ENCODE measurements at regions not wholly inside any gene's neighbourhood (a gene's known extent, or its start where the extent isn't known, plus 50 kb on each side); places are given as distances from the start of the nearest gene placed in this dataset.

DNA sequence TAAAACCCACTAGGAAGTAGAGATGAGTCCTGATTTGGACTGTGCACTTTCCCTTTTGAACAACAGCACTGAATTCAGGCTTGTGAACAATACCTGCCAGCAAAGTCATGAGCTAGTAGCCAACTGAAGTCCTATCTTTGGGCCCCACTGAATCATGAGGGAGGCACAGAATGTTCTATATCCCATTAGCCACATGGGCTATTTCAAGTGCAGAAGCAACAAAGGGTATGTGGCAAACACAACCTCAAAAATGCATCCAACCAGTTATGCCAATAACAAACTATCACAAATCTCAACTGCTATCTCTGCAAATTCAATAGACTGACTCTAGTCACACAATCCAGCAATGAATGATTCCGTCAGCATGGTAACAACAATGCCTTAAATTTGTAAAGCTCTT, 276.0 kb downstream of the MRPL39 start:
- TF ChIP-seq, protein P1, sequence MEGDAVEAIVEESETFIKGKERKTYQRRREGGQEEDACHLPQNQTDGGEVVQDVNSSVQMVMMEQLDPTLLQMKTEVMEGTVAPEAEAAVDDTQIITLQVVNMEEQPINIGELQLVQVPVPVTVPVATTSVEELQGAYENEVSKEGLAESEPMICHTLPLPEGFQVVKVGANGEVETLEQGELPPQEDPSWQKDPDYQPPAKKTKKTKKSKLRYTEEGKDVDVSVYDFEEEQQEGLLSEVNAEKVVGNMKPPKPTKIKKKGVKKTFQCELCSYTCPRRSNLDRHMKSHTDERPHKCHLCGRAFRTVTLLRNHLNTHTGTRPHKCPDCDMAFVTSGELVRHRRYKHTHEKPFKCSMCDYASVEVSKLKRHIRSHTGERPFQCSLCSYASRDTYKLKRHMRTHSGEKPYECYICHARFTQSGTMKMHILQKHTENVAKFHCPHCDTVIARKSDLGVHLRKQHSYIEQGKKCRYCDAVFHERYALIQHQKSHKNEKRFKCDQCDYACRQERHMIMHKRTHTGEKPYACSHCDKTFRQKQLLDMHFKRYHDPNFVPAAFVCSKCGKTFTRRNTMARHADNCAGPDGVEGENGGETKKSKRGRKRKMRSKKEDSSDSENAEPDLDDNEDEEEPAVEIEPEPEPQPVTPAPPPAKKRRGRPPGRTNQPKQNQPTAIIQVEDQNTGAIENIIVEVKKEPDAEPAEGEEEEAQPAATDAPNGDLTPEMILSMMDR (IDR thresholded peaks at IDR 0.05) = no peak
- intact Hi-C loops (cut with DNase I) = no loop called here
- ATAC-seq (no peak), DNase-seq (no peak)
- no peaks in the 10 kb centered on the region for H3K36me3 ChIP-seq
- no peak overlapping the region for H3K4me3 ChIP-seq
- H3K4me1 ChIP-seq = no peaks in the 10 kb centered on the region
- H3K9me3 ChIP-seq = no peaks in the 10 kb centered on the region
- H3K27me3 ChIP-seq (ENCODE audit: low read depth) = no peaks in the 10 kb centered on the region
- H3K27ac ChIP-seq = no peak overlapping the region

DNA sequence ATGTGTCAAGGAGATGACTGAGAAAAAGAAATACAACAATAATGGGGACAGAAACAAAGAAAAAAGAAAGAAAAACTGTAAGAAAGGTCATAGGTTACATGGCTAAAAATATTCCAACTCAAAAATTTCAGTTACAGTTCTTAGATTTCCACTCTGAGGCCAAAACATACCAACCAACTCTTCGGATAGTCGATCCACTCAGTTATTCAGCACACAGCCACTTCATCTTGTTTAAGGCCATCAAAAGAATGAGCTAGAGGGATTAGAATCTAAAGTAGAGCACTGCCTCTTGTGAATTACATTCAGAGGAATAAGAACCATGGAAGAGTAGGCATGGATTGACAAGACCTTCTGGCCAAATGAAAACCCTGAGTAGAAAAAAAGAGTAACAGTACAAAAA, 277.0 kb downstream of the MRPL39 start:
- intact Hi-C loops (cut with DNase I) = no loop called here
- H3K4me3 ChIP-seq = no peak overlapping the region
- DNase-seq = no peak
- no peak overlapping the region for H3K27ac ChIP-seq
- no peak for ATAC-seq
- TF ChIP-seq, protein P1 (IDR thresholded peaks at IDR 0.05) = no peak
- no peaks in the 10 kb centered on the region for H3K27me3 ChIP-seq (ENCODE audit: low read depth)
- no peaks in the 10 kb centered on the region for H3K36me3 ChIP-seq
- H3K9me3 ChIP-seq = no peaks in the 10 kb centered on the region
- no peaks in the 10 kb centered on the region for H3K4me1 ChIP-seq

DNA sequence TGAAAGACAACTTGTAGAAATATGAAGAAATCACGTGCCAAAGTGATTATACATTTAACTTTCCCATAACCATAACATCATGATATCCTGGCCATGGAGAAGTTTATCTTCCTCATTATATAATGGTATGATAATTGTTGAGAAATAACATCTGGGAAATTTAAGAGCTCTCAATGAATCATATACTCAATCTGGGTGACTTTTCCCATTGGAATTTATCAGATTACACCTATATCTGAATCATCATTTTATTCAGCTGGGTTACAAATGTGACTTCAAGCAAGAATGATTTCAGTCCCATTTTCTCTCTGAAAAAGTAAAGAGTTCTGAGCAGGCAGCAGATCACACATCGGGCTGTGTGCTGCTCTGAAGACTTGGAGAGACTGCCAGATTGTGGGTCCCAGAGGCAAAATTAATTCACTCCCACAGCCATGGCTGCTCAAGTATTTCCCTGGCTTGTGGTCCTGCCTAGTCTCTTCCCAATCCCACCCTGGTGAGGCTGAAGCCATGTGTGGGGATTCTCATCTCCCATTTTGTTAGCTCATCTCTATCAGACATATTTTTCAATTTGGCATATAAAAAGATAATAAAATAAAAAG, 278.0 kb downstream of the MRPL39 start:
- H3K4me3 ChIP-seq = no peak overlapping the region
- intact Hi-C loops (cut with DNase I) = no loop called here
- no peaks in the 10 kb centered on the region for H3K4me1 ChIP-seq
- no peaks in the 10 kb centered on the region for H3K9me3 ChIP-seq
- H3K27me3 ChIP-seq (ENCODE audit: low read depth) = no peaks in the 10 kb centered on the region
- H3K27ac ChIP-seq = no peak overlapping the region
- TF ChIP-seq, protein P1 (IDR thresholded peaks at IDR 0.05) = no peak
- no peak for DNase-seq
- no peaks in the 10 kb centered on the region for H3K36me3 ChIP-seq
- ATAC-seq = no peak

DNA sequence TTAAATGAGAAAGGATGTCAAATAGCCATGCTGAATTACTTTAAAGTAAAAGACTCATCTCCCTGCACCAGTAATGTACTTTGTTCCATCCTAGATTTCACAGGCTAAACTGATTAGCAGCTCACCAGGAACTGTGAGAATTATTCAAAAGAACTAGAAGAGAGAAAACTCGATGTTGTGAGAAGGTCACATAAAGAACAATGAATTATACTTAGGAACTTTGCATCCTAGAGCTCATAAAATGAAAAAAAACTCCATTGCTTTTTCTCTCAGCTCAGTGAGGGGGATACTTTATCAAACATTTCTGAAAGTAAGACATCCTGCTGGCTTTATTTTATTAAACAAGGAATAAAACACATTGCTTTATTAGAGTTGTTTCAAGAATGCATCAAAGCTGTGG, 278.5 kb downstream of the MRPL39 start:
- ATAC-seq = no peak
- no peak for DNase-seq
- Histone ChIP-seq H3K4me1 (no peaks in the 10 kb centered on the region), H3K27ac (no peak overlapping the region), H3K27me3 (ENCODE audit: low read depth) (no peaks in the 10 kb centered on the region), H3K36me3 (no peaks in the 10 kb centered on the region), H3K9me3 (no peaks in the 10 kb centered on the region), H3K4me3 (no peak overlapping the region)
- intact Hi-C loops (cut with DNase I) = no loop called here
- TF ChIP-seq, protein P1 (IDR thresholded peaks at IDR 0.05) = no peak

DNA sequence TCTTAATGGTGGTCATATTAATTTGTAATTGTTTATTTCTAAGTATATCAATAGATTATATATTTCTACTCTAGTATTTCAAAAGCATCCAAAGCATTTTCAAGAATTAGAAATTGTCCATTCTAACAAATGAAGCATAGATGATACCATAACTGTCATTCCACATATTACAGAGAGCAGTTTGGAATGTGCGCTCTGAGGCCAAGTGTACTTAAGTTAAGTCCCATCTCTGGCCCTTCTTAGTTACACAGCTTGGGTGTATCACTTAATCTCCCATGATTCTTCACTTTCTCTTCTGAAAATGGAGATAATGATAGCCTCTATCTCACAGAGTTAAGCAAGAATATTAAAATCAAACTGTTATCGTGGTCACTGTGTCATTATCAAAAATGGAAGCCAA, 281.1 kb downstream of the MRPL39 start:
- H3K9me3 ChIP-seq = no peaks in the 10 kb centered on the region
- intact Hi-C loops (cut with DNase I) = no loop called here
- H3K4me3 ChIP-seq = no peak overlapping the region
- DNase-seq (no peak), ATAC-seq (no peak)
- no peaks in the 10 kb centered on the region for H3K36me3 ChIP-seq
- no peaks in the 10 kb centered on the region for H3K27me3 ChIP-seq (ENCODE audit: low read depth)
- H3K4me1 ChIP-seq = no peaks in the 10 kb centered on the region
- no peak overlapping the region for H3K27ac ChIP-seq
- TF ChIP-seq, protein P1 (IDR thresholded peaks at IDR 0.05) = no peak

DNA sequence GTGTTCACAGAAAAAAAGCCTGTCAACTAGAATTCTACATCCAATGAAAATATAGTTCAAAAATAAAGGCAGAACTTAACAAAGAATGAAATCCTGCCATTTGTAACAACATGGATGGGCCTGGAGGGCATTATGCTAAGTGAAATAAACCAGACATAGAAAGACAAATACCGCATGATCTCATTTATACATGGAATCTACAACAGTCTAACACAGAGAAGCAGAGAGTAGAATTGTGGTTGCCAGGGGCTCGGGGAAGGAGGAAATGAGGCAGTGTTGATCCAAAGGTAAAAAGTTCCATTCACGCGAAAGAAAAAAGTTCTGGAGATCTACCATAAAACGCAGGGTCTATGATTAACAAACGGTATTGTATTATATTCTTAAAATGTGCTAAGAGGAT, 282.6 kb downstream of the MRPL39 start:
- Histone ChIP-seq H3K4me3 (no peak overlapping the region), H3K27ac (no peak overlapping the region), H3K27me3 (ENCODE audit: low read depth) (no peaks in the 10 kb centered on the region), H3K36me3 (no peaks in the 10 kb centered on the region), H3K4me1 (no peaks in the 10 kb centered on the region), H3K9me3 (no peaks in the 10 kb centered on the region)
- ATAC-seq (no peak), DNase-seq (no peak)
- TF ChIP-seq, protein P1 (IDR thresholded peaks at IDR 0.05) = no peak
- intact Hi-C loops (cut with DNase I) = no loop called here
